ENCODE measurements at regions not wholly inside any gene's neighbourhood (a gene's known extent, or its start where the extent isn't known, plus 50 kb on each side); places are given as distances from the start of the nearest gene placed in this dataset.
"Not testable (repeated sequence)": the region's sequence is repeated elsewhere in the genome, so short reads cannot be mapped to it uniquely, and the experiment has no call there.

- TF ChIP-seq CTCF (IDR thresholded peaks at IDR 0.05; ENCODE audit: low read depth, low read length), result no peak
- DNase-seq (ENCODE audit: low read depth, low spot score), result no peak
- H3K4me3 ChIP-seq (ENCODE audit: low read depth, low read length), result no peak overlapping the region
- in situ Hi-C loops (cut with HindIII; ENCODE audit: low sequenced_read_pairs), result no loop called here
These were observed 263.8 kb upstream of the ATP10A start for GRCh38 chr15:26126819-26127387.

DNA sequence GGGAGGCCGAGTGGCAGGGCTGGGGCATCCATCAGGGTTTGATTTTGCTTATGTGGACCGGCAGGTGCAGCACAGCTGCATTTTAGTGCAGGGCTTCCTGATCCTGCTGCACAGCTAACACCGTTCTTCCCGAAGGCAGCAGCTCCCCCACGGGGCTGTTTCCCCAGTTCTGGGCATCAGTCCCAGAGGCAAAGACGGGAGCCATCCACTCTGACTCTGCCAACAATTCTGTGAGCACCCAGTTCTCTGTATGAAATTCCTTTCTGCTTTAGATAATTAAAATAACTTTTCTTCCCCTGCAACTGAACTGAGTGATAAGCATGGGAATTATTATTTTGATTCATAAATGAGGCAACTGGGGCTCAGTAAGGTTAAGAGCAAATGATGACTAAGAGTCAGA is 262.9 kb upstream of the ATP10A start:
- DNase-seq (ENCODE audit: low read depth, low spot score), result no peak
- no peak overlapping the region for H3K4me3 ChIP-seq (ENCODE audit: low read depth, low read length)
- in situ Hi-C loops (cut with HindIII; ENCODE audit: low sequenced_read_pairs), result no loop called here
- no peak for TF ChIP-seq CTCF (IDR thresholded peaks at IDR 0.05; ENCODE audit: low read depth, low read length)

DNA sequence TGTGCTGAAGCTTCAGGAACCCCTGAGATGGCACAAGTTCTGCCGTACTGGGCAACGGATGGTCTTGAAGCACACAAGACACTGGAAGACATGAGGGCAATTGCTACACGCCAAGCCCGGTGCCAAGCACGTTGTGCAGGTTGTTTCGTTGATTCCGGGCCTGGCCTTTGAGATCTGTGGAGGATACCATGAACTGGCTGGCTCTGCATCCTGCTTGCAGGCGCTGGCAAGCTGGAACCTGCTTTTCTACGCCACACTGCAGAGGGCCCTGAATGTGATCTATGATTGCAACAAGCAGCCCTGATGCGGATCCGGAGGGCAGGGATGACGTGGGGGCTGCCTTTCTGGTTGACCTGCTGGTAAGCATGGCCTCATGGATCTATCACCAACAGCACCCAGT is 262.5 kb upstream of the ATP10A start:
- TF ChIP-seq CTCF (IDR thresholded peaks at IDR 0.05; ENCODE audit: low read depth, low read length), result no peak
- in situ Hi-C loops (cut with HindIII; ENCODE audit: low sequenced_read_pairs), result no loop called here
- DNase-seq (ENCODE audit: low read depth, low spot score), result no peak
- no peak overlapping the region for H3K4me3 ChIP-seq (ENCODE audit: low read depth, low read length)

DNA sequence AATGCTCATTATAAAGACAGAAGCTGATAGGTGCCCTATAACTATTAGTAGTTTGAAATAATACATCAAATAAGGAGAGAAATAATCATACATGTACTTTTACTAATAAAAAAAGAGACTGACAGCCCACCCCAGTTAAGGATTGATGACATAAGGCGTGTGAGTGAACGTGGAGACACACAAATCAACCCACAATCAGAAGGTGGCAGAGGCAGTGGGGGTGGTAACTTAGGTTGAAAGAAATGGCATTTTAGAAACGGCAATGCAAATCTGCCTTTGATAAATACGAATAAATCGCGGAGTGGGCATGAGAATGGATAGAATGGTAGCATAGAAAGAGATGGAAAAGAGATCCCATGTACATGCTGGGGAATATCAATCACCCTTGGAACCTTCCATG is 256.2 kb upstream of the ATP10A start:
- no peak overlapping the region for H3K4me3 ChIP-seq (ENCODE audit: low read depth, low read length)
- TF ChIP-seq CTCF (IDR thresholded peaks at IDR 0.05; ENCODE audit: low read depth, low read length), result no peak
- in situ Hi-C loops (cut with HindIII; ENCODE audit: low sequenced_read_pairs), result no loop called here
- DNase-seq (ENCODE audit: low read depth, low spot score), result no peak

DNA sequence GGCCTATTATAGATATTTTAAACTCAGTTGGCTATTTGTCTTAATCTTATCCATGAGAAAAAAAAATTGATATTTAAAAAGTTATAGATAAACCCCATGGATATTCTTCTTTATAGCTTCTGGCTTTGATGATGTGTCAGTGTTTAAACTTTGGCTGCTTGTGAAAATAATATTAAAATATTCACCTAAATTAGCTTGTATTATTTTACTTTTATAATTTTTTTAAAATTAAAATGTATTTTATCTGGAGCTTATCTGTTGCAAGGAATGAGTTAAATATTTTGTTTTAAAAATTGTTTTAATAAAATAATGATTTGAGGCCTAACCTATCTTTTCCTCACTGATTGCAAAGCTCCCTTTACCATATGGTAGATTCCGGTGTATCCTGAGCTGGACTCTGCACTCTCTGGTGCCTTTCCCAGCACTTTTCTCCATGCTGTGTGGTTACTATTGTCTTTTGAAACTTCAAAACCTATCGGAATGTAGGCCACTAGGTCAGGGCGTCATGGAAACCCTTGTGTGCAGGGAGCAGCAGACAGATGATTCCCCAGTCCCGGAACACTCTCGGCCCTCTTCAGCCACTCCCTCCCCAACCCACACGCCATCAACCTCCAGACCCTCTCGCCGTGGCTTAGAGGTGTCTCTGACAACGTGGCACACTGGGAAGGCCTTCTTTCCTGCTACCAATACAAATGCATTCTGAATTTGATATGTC is 252.3 kb upstream of the ATP10A start:
- DNase-seq (ENCODE audit: low read depth, low spot score), result no peak
- in situ Hi-C loops (cut with HindIII; ENCODE audit: low sequenced_read_pairs), result no loop called here
- TF ChIP-seq CTCF (IDR thresholded peaks at IDR 0.05; ENCODE audit: low read depth, low read length), result no peak
- no peak overlapping the region for H3K4me3 ChIP-seq (ENCODE audit: low read depth, low read length)

DNA sequence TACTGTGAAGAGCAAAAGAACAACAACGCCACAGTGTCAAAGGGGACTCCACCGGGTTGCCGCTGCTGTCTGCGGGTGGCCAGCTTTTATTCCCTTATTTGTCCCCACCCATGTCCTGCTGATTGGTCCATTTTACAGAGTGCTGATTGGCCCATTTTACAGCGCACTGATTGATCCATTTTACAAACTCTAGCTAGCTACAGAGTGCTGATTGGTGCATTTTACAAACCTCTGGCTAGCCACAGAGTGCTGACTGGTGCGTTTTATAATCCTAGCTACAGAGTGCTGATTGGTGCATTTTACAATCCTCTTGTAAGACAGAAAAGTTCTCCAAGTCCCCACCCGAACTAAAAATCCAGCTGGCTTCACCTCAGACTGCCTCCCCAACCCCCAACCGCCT is 251.0 kb upstream of the ATP10A start:
- in situ Hi-C loops (cut with HindIII; ENCODE audit: low sequenced_read_pairs); DNase-seq (ENCODE audit: low read depth, low spot score); H3K4me3 ChIP-seq (ENCODE audit: low read depth, low read length): not testable (repeated sequence)

DNA sequence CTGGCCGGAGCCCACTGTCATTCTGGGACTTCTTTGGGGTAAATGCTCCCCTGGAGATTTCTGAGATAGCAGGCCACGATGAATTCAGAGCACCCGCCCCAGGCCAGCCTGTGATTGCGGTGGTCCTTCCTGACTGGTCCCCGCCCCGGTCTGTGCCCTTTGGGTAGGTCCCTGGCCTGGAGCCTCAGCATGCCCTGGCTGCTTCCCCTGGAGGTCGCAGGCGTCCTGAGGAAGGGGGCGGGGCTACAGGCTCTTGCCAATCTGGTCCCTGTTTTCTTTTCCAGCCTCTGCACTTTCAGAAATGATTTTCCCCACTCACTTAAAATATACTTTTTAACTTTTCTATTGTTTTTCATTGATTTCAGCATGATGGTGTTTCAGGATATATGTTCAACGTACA is 250.2 kb upstream of the ATP10A start:
- in situ Hi-C loops (cut with HindIII; ENCODE audit: low sequenced_read_pairs), result no loop called here
- DNase-seq (ENCODE audit: low read depth, low spot score), result no peak
- H3K4me3 ChIP-seq (ENCODE audit: low read depth, low read length), result no peak overlapping the region
- no peak for TF ChIP-seq CTCF (IDR thresholded peaks at IDR 0.05; ENCODE audit: low read depth, low read length)
